ENCODE measurements at regions not wholly inside any gene's neighbourhood (a gene's known extent, or its start where the extent isn't known, plus 50 kb on each side); places are given as distances from the start of the nearest gene placed in this dataset.
A peak's percentile ranks its signal among the peaks of the same experiment; 100 is the strongest.
"Not testable (repeated sequence)": the region's sequence is repeated elsewhere in the genome, so short reads cannot be mapped to it uniquely, and the experiment has no call there.

- DNase-seq = no peak
Measured at GRCh38 chr3:6736836-6737629, 123.9 kb upstream of the GRM7 start.

- no peak for DNase-seq
Measured at GRCh38 chr3:6737630-6738029, 123.3 kb upstream of the GRM7 start.

- DNase-seq = no peak
Measured at GRCh38 chr3:6739288-6739687, 121.6 kb upstream of the GRM7 start.

- DNase-seq = no peak
Measured at GRCh38 chr3:6743067-6743720, 117.7 kb upstream of the GRM7 start.

GRCh38 chr3:6746443-6746842 lies 114.5 kb upstream of the GRM7 start:
- no peak for DNase-seq

- no peak for DNase-seq
Measured at GRCh38 chr3:6747017-6747416, 113.9 kb upstream of the GRM7 start.

- DNase-seq = no peak
Measured at GRCh38 chr3:6750782-6751181, 110.1 kb upstream of the GRM7 start.

GRCh38 chr3:6753536-6753935 lies 107.4 kb upstream of the GRM7 start:
- no peak for DNase-seq

- not testable (repeated sequence) for DNase-seq
Measured at GRCh38 chr3:6769532-6770396, 91.2 kb upstream of the GRM7 start.

GRCh38 chr3:6770397-6770690 lies 90.6 kb upstream of the GRM7 start:
- no peak for DNase-seq

GRCh38 chr3:6771171-6771570 lies 89.7 kb upstream of the GRM7 start:
- no peak for DNase-seq

- no peak for DNase-seq
Measured at GRCh38 chr3:6779140-6779539, 81.8 kb upstream of the GRM7 start.

GRCh38 chr3:6781092-6781491 lies 79.8 kb upstream of the GRM7 start:
- DNase-seq = no peak

- no peak for DNase-seq
Measured at GRCh38 chr3:6785726-6786125, 75.2 kb upstream of the GRM7 start.

GRCh38 chr3:6791161-6791560 lies 69.8 kb upstream of the GRM7 start:
- DNase-seq = no peak

GRCh38 chr3:6799264-6799915 lies 61.5 kb upstream of the GRM7 start:
- peak in 2 of 5 donors; percentile 2 to 11 for DNase-seq

- no peak for DNase-seq
Measured at GRCh38 chr3:6803619-6804018, 57.3 kb upstream of the GRM7 start.

GRCh38 chr3:6805236-6805635 lies 55.7 kb upstream of the GRM7 start:
- DNase-seq = no peak

- no peak for DNase-seq
Measured at GRCh38 chr3:6806991-6807390, 53.9 kb upstream of the GRM7 start.

GRCh38 chr3:6807967-6808588 lies 52.8 kb upstream of the GRM7 start:
- no peak for DNase-seq

GRCh38 chr3:6809349-6809748 lies 51.6 kb upstream of the GRM7 start:
- DNase-seq = no peak

Data from T-helper 1 cell (primary cell).